NB4 (cell line): ENCODE measurements at regions not wholly inside any gene's neighbourhood (a gene's known extent, or its start where the extent isn't known, plus 50 kb on each side); places are given as distances from the start of the nearest gene placed in this dataset.
A peak's percentile ranks its signal among the peaks of the same experiment; 100 is the strongest.
"Not testable (repeated sequence)": the region's sequence is repeated elsewhere in the genome, so short reads cannot be mapped to it uniquely, and the experiment has no call there.

Experiments
- DNase-seq: peaks from one replicate; pipeline ENCODE4 v3.0.0; 2010; ENCODE audit warnings: low read depth
- H3K4me3 ChIP-seq: one replicate; pipeline ENCODE4 v1.5.1; 2011; ENCODE audit warnings: mild to moderate bottlenecking, low read depth, low read length, moderate library complexity
- MAX ChIP-seq: IDR thresholded peaks from 2 replicates; pipeline ENCODE4 v1.6.1; 2011; ENCODE audit warnings: low read depth, low read length
- MYC ChIP-seq: IDR thresholded peaks from 2 replicates; pipeline ENCODE4 v1.6.1; 2011; ENCODE audit warnings: low read depth, low read length
- POLR2A ChIP-seq: IDR thresholded peaks from 2 replicates; pipeline ENCODE4 v1.6.1; 2011; ENCODE audit warnings: mild to moderate bottlenecking; ENCODE audit not compliant: insufficient read length; ENCODE audit errors: extremely low read depth
- TF ChIP-seq, protein P1 (sequence below): IDR thresholded peaks from one replicate; pipeline ENCODE4 v1.5.1; 2012; ENCODE audit warnings: low read depth, low read length

DNA sequence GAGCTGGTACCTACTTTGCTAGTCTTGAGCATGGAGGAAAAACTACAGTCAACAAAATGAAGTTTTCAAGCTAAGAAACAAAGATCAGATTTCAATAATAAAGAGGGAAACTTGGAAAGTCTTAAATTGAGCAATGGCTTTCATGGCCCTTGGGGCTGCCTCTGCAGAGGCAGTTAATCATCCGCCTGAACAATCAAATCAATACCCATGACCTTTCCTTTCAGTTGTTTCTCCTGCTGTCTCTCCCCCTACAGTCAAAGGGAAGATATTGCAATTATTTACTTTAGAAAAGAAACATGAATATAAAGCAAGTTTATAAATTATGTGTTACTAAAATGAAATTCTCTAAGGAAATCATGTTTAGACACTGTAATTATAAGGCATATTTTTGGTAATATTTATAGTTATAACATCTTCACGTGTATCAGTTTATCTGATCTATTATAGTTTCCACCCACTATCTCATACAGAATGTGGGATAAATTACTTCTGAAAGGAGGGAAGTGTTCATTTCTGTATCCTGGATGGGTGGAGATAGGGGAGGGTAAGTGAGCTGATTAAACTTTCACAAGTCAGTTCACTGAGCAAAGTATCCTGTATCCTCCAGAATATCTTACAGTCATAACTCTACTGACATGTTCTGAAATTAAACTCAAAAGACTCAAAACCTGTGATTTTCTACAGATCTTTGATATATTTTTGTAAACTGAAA lies 72.4 kb upstream of the TSC22D1 start:
- H3K4me3 ChIP-seq: no peak overlapping the region
- DNase-seq: peak; percentile 5
- TF ChIP-seq, protein P1, sequence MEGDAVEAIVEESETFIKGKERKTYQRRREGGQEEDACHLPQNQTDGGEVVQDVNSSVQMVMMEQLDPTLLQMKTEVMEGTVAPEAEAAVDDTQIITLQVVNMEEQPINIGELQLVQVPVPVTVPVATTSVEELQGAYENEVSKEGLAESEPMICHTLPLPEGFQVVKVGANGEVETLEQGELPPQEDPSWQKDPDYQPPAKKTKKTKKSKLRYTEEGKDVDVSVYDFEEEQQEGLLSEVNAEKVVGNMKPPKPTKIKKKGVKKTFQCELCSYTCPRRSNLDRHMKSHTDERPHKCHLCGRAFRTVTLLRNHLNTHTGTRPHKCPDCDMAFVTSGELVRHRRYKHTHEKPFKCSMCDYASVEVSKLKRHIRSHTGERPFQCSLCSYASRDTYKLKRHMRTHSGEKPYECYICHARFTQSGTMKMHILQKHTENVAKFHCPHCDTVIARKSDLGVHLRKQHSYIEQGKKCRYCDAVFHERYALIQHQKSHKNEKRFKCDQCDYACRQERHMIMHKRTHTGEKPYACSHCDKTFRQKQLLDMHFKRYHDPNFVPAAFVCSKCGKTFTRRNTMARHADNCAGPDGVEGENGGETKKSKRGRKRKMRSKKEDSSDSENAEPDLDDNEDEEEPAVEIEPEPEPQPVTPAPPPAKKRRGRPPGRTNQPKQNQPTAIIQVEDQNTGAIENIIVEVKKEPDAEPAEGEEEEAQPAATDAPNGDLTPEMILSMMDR: no peak
- TF ChIP-seq MYC (no peak), POLR2A (no peak), MAX (no peak)

DNA sequence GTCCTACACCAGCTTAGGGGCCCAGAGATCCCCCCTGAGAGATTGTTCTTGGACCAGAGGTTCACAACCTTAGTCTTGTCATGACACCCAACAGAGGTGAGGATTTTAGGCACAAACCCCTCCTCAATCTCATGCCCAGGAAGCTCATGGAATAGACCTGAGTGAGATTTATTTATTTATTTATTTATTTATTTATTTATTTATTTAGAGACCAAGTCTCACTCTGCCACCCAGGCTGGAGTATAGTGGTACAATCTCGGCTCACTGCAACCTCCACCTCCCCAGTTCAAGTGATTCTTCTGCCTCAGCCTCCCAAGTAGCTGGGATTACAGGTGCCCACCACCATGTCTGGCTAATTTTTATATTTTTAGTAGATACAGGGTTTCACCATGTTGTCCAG lies 71.4 kb upstream of the TSC22D1 start:
- not testable (repeated sequence) for H3K4me3 ChIP-seq, DNase-seq

DNA sequence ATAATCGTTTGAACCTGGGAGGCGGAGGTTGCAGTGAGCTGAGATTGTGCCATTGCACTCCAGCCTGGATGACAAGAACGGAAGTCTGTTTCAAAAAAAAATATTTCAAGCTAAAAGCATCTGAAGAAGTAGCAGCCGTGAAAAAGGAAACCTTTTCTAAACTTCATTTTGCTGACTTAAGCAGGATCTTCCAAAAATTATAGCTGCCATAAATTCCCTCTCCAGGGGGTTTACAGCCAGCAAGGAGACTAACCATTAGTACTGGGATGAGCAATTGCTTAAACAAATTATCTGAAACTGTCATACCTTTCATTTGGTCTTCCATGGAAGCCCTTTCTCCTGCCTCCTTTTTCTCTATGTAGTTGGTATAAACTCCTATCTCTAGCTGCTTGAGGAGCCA lies 69.9 kb upstream of the TSC22D1 start:
- no peak for TF ChIP-seq MYC
- TF ChIP-seq MAX: no peak
- no peak for TF ChIP-seq POLR2A
- TF ChIP-seq, protein P1: no peak
- no peak overlapping the region for H3K4me3 ChIP-seq
- no peak for DNase-seq

DNA sequence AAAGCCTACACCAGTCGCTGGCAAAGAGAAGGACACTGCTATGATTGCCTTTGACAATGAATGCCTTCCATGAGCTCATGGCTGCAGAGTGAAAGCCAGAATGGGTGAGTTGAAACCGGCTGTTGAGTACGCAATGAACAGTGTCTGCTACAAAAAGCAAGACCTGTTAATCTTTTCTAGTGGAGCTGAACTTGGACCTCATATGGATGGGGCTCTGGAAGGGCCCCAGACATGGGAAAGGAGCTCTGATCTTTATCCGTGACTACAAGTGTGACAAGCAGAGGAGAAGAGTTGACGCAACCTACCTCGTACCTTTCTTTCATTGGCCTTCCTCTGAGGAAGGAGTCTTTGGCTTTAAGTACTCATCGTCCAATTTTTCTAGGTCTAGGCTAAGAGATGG lies 67.1 kb upstream of the TSC22D1 start:
- TF ChIP-seq, protein P1: no peak
- no peak for TF ChIP-seq MYC
- TF ChIP-seq MAX: no peak
- TF ChIP-seq POLR2A: no peak
- no peak for DNase-seq
- no peak overlapping the region for H3K4me3 ChIP-seq

- TF ChIP-seq, protein P1: no peak
- TF ChIP-seq POLR2A (no peak), MYC (no peak), MAX (no peak)
- H3K4me3 ChIP-seq: no peak overlapping the region
- DNase-seq: no peak
These were observed 61.5 kb upstream of the TSC22D1 start for GRCh38 chr13:44637581-44637980.

GRCh38 chr13:44629465-44630183 lies 53.5 kb upstream of the TSC22D1 start:
- H3K4me3 ChIP-seq: no peak overlapping the region
- TF ChIP-seq MAX: no peak
- TF ChIP-seq, protein P1: no peak
- TF ChIP-seq MYC: no peak
- TF ChIP-seq POLR2A: no peak
- no peak for DNase-seq

GRCh38 chr13:44628826-44629225 lies 52.7 kb upstream of the TSC22D1 start:
- not testable (repeated sequence) for DNase-seq, H3K4me3 ChIP-seq
